Raji (cell line): ENCODE measurements at regions not wholly inside any gene's neighbourhood (a gene's known extent, or its start where the extent isn't known, plus 50 kb on each side); places are given as distances from the start of the nearest gene placed in this dataset.

Experiments
- POLR2A ChIP-seq: IDR thresholded peaks from 2 replicates; pipeline ENCODE4 v1.6.1; 2011; ENCODE audit warnings: low read depth, low read length, control low read depth; ENCODE audit not compliant: insufficient read depth

- no peak for TF ChIP-seq POLR2A
Observed at GRCh38 chr3:102255736-102256135, 179.1 kb upstream of the ZPLD1 start.

GRCh38 chr3:102258666-102259227 lies 176.1 kb upstream of the ZPLD1 start:
- no peak for TF ChIP-seq POLR2A

GRCh38 chr3:102259663-102260062 lies 175.2 kb upstream of the ZPLD1 start:
- TF ChIP-seq POLR2A = no peak

GRCh38 chr3:102265720-102266119 lies 169.1 kb upstream of the ZPLD1 start:
- TF ChIP-seq POLR2A = no peak

- no peak for TF ChIP-seq POLR2A
Observed at GRCh38 chr3:102269406-102269805, 165.4 kb upstream of the ZPLD1 start.

- no peak for TF ChIP-seq POLR2A
Observed at GRCh38 chr3:102290241-102290640, 144.6 kb upstream of the ZPLD1 start.

- TF ChIP-seq POLR2A = no peak
Observed at GRCh38 chr3:102295756-102296155, 139.1 kb upstream of the ZPLD1 start.

GRCh38 chr3:102297072-102297658 lies 137.7 kb upstream of the ZPLD1 start:
- TF ChIP-seq POLR2A = no peak

- no peak for TF ChIP-seq POLR2A
Observed at GRCh38 chr3:102299125-102299877, 135.5 kb upstream of the ZPLD1 start.

GRCh38 chr3:102301155-102301880 lies 133.5 kb upstream of the ZPLD1 start:
- no peak for TF ChIP-seq POLR2A

GRCh38 chr3:102302020-102302419 lies 132.8 kb upstream of the ZPLD1 start:
- no peak for TF ChIP-seq POLR2A

GRCh38 chr3:102304550-102304949 lies 130.3 kb upstream of the ZPLD1 start:
- no peak for TF ChIP-seq POLR2A

- no peak for TF ChIP-seq POLR2A
Observed at GRCh38 chr3:102307442-102307841, 127.4 kb upstream of the ZPLD1 start.

GRCh38 chr3:102329066-102329465 lies 105.7 kb upstream of the ZPLD1 start:
- no peak for TF ChIP-seq POLR2A

GRCh38 chr3:102329561-102329960 lies 105.3 kb upstream of the ZPLD1 start:
- TF ChIP-seq POLR2A = no peak

GRCh38 chr3:102332205-102332604 lies 102.6 kb upstream of the ZPLD1 start:
- TF ChIP-seq POLR2A = no peak
